ENCODE measurements at regions not wholly inside any gene's neighbourhood (a gene's known extent, or its start where the extent isn't known, plus 50 kb on each side); places are given as distances from the start of the nearest gene placed in this dataset.

DNA sequence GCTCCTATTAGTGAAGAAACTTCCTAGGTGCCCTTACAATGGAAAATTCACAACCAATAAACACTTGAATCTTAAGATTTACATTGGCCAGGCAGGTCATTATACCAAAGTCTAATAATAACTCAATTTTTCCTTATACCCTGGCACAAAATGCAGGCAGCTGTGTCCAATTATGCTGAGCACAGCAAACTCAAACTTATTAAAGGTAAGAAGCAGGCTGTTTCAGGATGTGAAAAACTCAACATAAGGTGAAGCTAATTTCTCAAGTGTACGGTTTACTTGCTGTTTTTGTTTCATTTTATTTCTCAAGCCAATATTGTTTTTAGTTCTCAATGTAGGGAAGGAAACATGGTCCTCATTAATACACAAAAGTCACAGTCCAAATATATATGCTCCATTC is 405.1 kb downstream of the KCTD16 start:
- no peaks in the 10 kb centered on the region for H4K20me1 ChIP-seq (ENCODE audit: control insufficient read depth, extremely low read depth, insufficient read depth, low read length)
- no peaks in the 10 kb centered on the region for H3K9me1 ChIP-seq (ENCODE audit: control insufficient read depth, extremely low read depth, insufficient read depth, low read length)
- no peak for FAIRE-seq
- no peak overlapping the region for H3K4me3 ChIP-seq (ENCODE audit: control insufficient read depth in 2 of 3, extremely low read depth in 1 of 3, insufficient read depth in 2 of 3, low read depth in 1 of 3, low read length in 3 of 3)
- H3K4me1 ChIP-seq (ENCODE audit: control insufficient read depth, extremely low read depth, insufficient read depth, low read length): no peaks in the 10 kb centered on the region
- DNase-seq (ENCODE audit: low read depth, low spot score): no peak
- no peak overlapping the region for H3K4me2 ChIP-seq (ENCODE audit: control insufficient read depth, extremely low read depth, insufficient read depth, low read depth, low read length)
- H3K79me2 ChIP-seq (ENCODE audit: control insufficient read depth, insufficient read depth, low read length): no peaks in the 10 kb centered on the region
- H3K9me3 ChIP-seq (ENCODE audit: control insufficient read depth, low read depth, low read length): no peaks in the 10 kb centered on the region
- no peak overlapping the region for H2AFZ ChIP-seq (ENCODE audit: control insufficient read depth, low read length)
- H3K27ac ChIP-seq (ENCODE audit: control insufficient read depth, insufficient read depth, low read length): no peak overlapping the region
- dilution Hi-C loops (cut with MboI; ENCODE audit: extremely low pct_ligation_motif_present, low sequenced_read_pairs): no loop called here
- H3K36me3 ChIP-seq (ENCODE audit: control insufficient read depth in 2 of 2, extremely low read depth in 1 of 2, insufficient read depth in 2 of 2, low read length in 2 of 2): no peaks in the 10 kb centered on the region
- H3K9ac ChIP-seq (ENCODE audit: control insufficient read depth, extremely low read depth, insufficient read depth, low read length): no peak overlapping the region
- TF ChIP-seq EZH2 (IDR thresholded peaks at IDR 0.05; ENCODE audit: low read length): no peak
- TF ChIP-seq, protein P1, sequence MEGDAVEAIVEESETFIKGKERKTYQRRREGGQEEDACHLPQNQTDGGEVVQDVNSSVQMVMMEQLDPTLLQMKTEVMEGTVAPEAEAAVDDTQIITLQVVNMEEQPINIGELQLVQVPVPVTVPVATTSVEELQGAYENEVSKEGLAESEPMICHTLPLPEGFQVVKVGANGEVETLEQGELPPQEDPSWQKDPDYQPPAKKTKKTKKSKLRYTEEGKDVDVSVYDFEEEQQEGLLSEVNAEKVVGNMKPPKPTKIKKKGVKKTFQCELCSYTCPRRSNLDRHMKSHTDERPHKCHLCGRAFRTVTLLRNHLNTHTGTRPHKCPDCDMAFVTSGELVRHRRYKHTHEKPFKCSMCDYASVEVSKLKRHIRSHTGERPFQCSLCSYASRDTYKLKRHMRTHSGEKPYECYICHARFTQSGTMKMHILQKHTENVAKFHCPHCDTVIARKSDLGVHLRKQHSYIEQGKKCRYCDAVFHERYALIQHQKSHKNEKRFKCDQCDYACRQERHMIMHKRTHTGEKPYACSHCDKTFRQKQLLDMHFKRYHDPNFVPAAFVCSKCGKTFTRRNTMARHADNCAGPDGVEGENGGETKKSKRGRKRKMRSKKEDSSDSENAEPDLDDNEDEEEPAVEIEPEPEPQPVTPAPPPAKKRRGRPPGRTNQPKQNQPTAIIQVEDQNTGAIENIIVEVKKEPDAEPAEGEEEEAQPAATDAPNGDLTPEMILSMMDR (optimal IDR thresholded peaks at IDR 0.05 in 1 of 3, IDR thresholded peaks at IDR 0.05 in 1 of 3, conservative IDR thresholded peaks at IDR 0.05 in 1 of 3; ENCODE audit: extremely low read depth in 1 of 3, insufficient read depth in 2 of 3, low read length in 3 of 3): no peak
- H3K27me3 ChIP-seq (ENCODE audit: control insufficient read depth, extremely low read depth, insufficient read depth, low read length): no peaks in the 10 kb centered on the region

DNA sequence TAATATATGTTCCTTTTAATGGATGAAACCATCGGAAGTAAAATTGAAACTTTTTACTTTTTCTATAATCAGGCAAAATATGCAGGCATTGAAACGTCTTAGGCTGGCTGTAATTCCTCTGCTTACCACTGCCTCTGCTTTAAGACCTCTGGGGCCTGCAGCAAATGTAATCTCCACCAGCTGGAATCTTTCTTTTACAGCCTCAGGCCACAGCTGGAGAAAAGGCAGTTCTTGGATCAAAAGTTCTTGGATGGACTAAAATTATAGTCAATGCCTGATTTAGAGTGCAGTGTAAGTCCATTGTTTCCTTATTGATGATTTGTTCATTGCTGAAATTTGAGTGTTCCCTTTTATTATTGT is 396.7 kb downstream of the KCTD16 start:
- H2AFZ ChIP-seq (ENCODE audit: control insufficient read depth, low read length): no peak overlapping the region
- no peak overlapping the region for H3K9ac ChIP-seq (ENCODE audit: control insufficient read depth, extremely low read depth, insufficient read depth, low read length)
- no peaks in the 10 kb centered on the region for H3K27me3 ChIP-seq (ENCODE audit: control insufficient read depth, extremely low read depth, insufficient read depth, low read length)
- H4K20me1 ChIP-seq (ENCODE audit: control insufficient read depth, extremely low read depth, insufficient read depth, low read length): no peaks in the 10 kb centered on the region
- DNase-seq (ENCODE audit: low read depth, low spot score) (no peak), FAIRE-seq (no peak)
- H3K9me3 ChIP-seq (ENCODE audit: control insufficient read depth, low read depth, low read length): no peaks in the 10 kb centered on the region
- no peaks in the 10 kb centered on the region for H3K36me3 ChIP-seq (ENCODE audit: control insufficient read depth in 2 of 2, extremely low read depth in 1 of 2, insufficient read depth in 2 of 2, low read length in 2 of 2)
- no peaks in the 10 kb centered on the region for H3K79me2 ChIP-seq (ENCODE audit: control insufficient read depth, insufficient read depth, low read length)
- H3K4me3 ChIP-seq (ENCODE audit: control insufficient read depth in 2 of 3, extremely low read depth in 1 of 3, insufficient read depth in 2 of 3, low read depth in 1 of 3, low read length in 3 of 3): no peak overlapping the region
- no peak for TF ChIP-seq EZH2 (IDR thresholded peaks at IDR 0.05; ENCODE audit: low read length)
- TF ChIP-seq, protein P1 (optimal IDR thresholded peaks at IDR 0.05 in 1 of 3, IDR thresholded peaks at IDR 0.05 in 1 of 3, conservative IDR thresholded peaks at IDR 0.05 in 1 of 3; ENCODE audit: extremely low read depth in 1 of 3, insufficient read depth in 2 of 3, low read length in 3 of 3): no peak
- H3K9me1 ChIP-seq (ENCODE audit: control insufficient read depth, extremely low read depth, insufficient read depth, low read length): no peaks in the 10 kb centered on the region
- H3K4me2 ChIP-seq (ENCODE audit: control insufficient read depth, extremely low read depth, insufficient read depth, low read depth, low read length): no peak overlapping the region
- H3K4me1 ChIP-seq (ENCODE audit: control insufficient read depth, extremely low read depth, insufficient read depth, low read length): no peaks in the 10 kb centered on the region
- H3K27ac ChIP-seq (ENCODE audit: control insufficient read depth, insufficient read depth, low read length): no peak overlapping the region
- dilution Hi-C loops (cut with MboI; ENCODE audit: extremely low pct_ligation_motif_present, low sequenced_read_pairs): no loop called here

All from keratinocyte (primary cell).